ENCODE measurements at regions not wholly inside any gene's neighbourhood (a gene's known extent, or its start where the extent isn't known, plus 50 kb on each side); places are given as distances from the start of the nearest gene placed in this dataset.

DNA sequence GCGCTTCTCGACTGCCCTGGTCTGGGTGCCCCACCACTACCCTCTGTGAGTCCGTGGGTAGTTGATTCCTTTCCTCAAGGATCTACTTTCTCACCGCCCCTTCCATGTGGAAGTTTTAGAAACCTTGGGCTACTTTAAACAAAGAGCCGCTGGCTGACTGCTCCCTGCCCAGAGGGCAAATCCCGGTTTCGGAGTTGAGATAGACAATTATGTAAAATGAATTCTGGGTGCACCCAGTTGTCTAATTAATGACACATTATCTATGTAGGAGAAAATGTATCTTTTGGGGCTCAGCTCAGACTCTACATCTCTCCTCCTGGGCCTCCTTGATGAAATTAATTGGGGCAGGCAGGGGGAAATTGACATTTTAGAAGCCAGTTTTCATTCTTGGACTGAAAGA, 305.4 kb downstream of the UQCRFS1 start:
- no peak for TF ChIP-seq YY1 (IDR thresholded peaks at IDR 0.05; ENCODE audit: insufficient read depth, insufficient read length)
- no peak for TF ChIP-seq ZNF274 (IDR thresholded peaks at IDR 0.05; ENCODE audit: low read depth, low read length)

All from NT2/D1 (cell line).